Peyer's patch (tissue), 4 donors: ENCODE measurements at regions not wholly inside any gene's neighbourhood (a gene's known extent, or its start where the extent isn't known, plus 50 kb on each side); places are given as distances from the start of the nearest gene placed in this dataset.

ENCODE experiments used
- POLR2A ChIP-seq, 2 donors: fragments of 450-650 bp; IDR thresholded peaks; one replicate each; pipeline ENCODE4 v1.5.1; 2017; ENCODE audit warnings: antibody characterized with exemption in 2 of 2, mild to moderate bottlenecking in 2 of 2, moderate library complexity in 2 of 2
- TF ChIP-seq, protein P1 (sequence below), 6 experiments: fragments of 450-650 bp in 4 of 6; fragments of 200-600 bp in 2 of 6; sonication (generic) in 1 of 6; IDR thresholded peaks; one replicate each; pipeline ENCODE4 v1.5.1; 2017 to 2019; ENCODE audit warnings: antibody characterized with exemption in 6 of 6, mild to moderate bottlenecking in 3 of 6, moderate library complexity in 1 of 6

DNA sequence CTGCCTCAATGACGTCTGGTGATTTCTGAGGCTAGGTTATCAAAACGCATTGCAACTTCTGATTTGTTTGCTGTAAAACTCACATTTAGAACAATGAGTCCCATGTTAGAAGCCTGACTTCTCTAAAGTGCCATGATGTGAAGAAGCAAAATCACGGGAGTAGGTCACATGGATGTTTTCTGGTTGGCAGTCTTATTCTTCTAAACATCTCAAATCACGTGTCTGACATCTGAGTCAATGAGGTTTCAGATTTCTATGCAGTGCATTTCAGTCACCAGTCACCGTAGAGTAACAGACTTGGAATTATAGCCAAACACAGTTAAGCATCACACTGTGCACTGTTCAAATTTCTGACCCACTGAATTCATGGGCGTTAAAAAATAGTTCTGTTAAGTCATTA, 482.1 kb downstream of the TMA16 start:
- TF ChIP-seq, protein P1, sequence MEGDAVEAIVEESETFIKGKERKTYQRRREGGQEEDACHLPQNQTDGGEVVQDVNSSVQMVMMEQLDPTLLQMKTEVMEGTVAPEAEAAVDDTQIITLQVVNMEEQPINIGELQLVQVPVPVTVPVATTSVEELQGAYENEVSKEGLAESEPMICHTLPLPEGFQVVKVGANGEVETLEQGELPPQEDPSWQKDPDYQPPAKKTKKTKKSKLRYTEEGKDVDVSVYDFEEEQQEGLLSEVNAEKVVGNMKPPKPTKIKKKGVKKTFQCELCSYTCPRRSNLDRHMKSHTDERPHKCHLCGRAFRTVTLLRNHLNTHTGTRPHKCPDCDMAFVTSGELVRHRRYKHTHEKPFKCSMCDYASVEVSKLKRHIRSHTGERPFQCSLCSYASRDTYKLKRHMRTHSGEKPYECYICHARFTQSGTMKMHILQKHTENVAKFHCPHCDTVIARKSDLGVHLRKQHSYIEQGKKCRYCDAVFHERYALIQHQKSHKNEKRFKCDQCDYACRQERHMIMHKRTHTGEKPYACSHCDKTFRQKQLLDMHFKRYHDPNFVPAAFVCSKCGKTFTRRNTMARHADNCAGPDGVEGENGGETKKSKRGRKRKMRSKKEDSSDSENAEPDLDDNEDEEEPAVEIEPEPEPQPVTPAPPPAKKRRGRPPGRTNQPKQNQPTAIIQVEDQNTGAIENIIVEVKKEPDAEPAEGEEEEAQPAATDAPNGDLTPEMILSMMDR (IDR thresholded peaks at IDR 0.05) = no peak
- TF ChIP-seq POLR2A (IDR thresholded peaks at IDR 0.05) = no peak
